ENCODE measurements at regions not wholly inside any gene's neighbourhood (a gene's known extent, or its start where the extent isn't known, plus 50 kb on each side); places are given as distances from the start of the nearest gene placed in this dataset.

- TF ChIP-seq CTCF (IDR thresholded peaks at IDR 0.05) (no peak), POLR2A (IDR thresholded peaks at IDR 0.05) (no peak)
Measured at GRCh38 chr4:128480945-128481344, 193.3 kb upstream of the PGRMC2 start.

Data from heart left ventricle (tissue), 13 donors.